ENCODE measurements at regions not wholly inside any gene's neighbourhood (a gene's known extent, or its start where the extent isn't known, plus 50 kb on each side); places are given as distances from the start of the nearest gene placed in this dataset.

- no peak for TF ChIP-seq CTCF (IDR thresholded peaks at IDR 0.05)
- no peak for ATAC-seq (ENCODE audit: low FRiP score)
- no peak for DNase-seq (ENCODE audit: low spot score)
Observed at GRCh38 chr12:25819691-25820090, 138.8 kb upstream of the RASSF8 start.

GRCh38 chr12:25822281-25822680 is 136.2 kb upstream of the RASSF8 start:
- DNase-seq (ENCODE audit: low spot score): no peak
- ATAC-seq (ENCODE audit: low FRiP score): no peak
- no peak for TF ChIP-seq CTCF (IDR thresholded peaks at IDR 0.05)

GRCh38 chr12:25824734-25825133 is 133.7 kb upstream of the RASSF8 start:
- DNase-seq (ENCODE audit: low spot score) (no peak), ATAC-seq (ENCODE audit: low FRiP score) (no peak)
- no peak for TF ChIP-seq CTCF (IDR thresholded peaks at IDR 0.05)

GRCh38 chr12:25825446-25825845 is 133.0 kb upstream of the RASSF8 start:
- no peak for TF ChIP-seq CTCF (IDR thresholded peaks at IDR 0.05)
- DNase-seq (ENCODE audit: low spot score): no peak
- ATAC-seq (ENCODE audit: low FRiP score): no peak

- ATAC-seq (ENCODE audit: low FRiP score) (no peak), DNase-seq (ENCODE audit: low spot score) (no peak)
- TF ChIP-seq CTCF (IDR thresholded peaks at IDR 0.05): no peak
Observed at GRCh38 chr12:25827141-25827540, 131.3 kb upstream of the RASSF8 start.

- DNase-seq (ENCODE audit: low spot score) (no peak), ATAC-seq (ENCODE audit: low FRiP score) (no peak)
- no peak for TF ChIP-seq CTCF (IDR thresholded peaks at IDR 0.05)
Observed at GRCh38 chr12:25827747-25828146, 130.7 kb upstream of the RASSF8 start.

- DNase-seq (ENCODE audit: low spot score) (no peak), ATAC-seq (ENCODE audit: low FRiP score) (no peak)
- no peak for TF ChIP-seq CTCF (IDR thresholded peaks at IDR 0.05)
Observed at GRCh38 chr12:25828188-25828587, 130.3 kb upstream of the RASSF8 start.

Data from omental fat pad (tissue), 3 donors.